HG03108 (cell line): ENCODE measurements at regions not wholly inside any gene's neighbourhood (a gene's known extent, or its start where the extent isn't known, plus 50 kb on each side); places are given as distances from the start of the nearest gene placed in this dataset.

Experiments
- ATAC-seq: cut with Tn5 transposase; IDR thresholded peaks from one replicate; pipeline ENCODE4 v1.9.1; 2021; ENCODE audit warnings: moderate library complexity; ENCODE audit not compliant: unreplicated experiment

DNA sequence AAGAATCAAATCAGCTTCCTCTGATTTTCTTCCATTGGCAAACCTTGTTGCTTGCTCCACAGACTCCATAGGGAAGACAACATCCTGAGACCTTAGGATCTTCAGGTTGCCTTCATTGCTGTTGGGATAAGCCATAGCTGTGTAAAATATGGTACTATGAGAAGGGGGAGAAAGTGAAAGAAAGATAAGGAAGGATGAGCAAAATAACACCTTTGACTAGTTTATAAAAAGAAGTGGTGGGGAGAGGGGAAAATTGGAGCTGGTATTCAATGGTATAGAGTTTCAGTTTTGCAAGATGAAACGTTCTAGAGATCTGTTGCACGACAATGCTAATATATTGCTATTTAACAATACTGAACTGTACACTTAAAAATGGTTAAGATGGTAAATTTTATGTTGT is 180.4 kb upstream of the PHYHIPL start:
- ATAC-seq: no peak

DNA sequence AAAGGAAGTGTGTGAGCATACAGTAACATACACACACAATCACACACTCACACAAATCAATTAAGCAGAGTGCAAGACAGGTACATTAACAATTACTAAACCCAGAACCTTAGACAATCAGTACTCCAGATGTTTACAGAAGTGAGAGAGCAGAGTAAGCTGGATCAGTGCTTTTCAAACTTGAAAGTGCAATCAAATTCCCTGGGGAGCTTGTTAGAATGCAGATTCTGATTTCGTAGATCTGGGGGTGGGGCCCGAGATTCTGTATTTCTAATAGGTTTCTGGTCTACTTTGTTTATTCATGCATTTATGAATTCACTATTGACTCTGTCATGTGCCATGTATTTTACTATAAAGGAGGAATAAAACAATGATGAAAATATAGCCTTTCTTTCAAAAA is 179.6 kb upstream of the PHYHIPL start:
- no peak for ATAC-seq

DNA sequence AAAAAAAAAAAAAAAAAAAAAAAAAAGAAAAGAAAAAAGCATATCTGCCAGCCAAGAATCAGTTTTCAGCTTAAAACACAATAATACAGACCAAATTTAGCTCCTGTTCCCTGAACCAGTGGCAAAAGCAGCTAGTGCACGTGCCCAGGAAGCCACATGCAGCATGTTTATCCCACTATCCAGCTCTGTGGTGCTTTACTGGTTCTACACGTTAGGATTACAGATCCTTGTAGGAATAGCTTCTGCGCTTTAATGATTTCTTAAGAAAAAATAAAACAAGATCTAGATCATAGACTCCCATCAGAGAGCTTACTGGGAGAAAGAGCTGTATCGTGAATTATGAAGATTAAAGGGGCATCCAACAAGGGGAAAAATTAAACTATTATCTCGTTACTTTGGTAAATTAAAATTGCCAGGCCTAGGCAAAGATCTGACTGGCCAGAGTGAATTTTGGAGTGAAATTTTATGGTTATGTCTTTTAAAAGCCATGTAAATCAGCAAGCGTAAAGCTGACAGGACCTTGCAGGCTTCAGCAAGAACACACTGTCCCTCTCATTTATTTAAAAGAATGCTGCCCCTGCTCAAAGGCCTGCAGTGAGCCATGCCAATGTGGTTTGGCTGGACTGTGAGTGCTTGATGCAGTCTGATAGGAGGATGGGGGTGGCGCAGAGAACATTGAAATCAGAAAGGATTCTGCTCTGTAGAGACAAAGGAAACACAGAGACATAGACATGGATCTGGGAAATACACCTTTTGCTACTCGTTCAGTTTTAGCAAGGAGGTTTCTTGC is 177.3 kb upstream of the PHYHIPL start:
- ATAC-seq: no peak

DNA sequence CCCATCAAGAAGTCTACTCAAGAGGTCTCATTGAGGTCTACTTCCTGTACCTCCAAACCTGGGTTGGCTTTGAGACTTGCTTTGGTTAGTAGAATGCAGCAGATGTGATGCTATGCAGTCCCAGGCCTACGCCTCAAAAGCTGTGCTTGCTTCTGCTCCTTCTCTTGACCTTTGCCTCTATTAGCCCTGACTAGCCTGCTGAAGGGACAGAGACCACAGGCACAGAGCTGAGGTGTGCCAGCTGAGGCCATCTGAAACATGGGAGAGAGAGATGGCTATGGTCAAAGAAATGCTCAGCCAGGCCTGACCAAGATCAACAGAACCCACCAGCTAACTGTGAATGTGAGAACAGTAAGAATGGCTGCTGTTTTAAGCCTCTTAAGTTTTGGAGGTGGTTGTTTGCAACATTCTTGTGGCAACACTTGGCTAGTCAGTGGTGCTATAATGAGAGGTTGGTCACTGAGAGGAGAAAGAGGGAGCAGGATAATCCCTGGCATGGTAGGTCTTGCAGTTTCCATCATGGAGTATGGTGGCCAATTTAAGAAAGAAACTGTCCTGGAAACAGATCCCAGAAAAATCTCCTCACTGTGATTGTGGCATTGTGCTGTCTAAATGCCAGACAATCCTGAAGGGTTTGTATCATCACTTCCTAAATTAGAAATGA is 176.1 kb upstream of the PHYHIPL start:
- ATAC-seq: no peak

DNA sequence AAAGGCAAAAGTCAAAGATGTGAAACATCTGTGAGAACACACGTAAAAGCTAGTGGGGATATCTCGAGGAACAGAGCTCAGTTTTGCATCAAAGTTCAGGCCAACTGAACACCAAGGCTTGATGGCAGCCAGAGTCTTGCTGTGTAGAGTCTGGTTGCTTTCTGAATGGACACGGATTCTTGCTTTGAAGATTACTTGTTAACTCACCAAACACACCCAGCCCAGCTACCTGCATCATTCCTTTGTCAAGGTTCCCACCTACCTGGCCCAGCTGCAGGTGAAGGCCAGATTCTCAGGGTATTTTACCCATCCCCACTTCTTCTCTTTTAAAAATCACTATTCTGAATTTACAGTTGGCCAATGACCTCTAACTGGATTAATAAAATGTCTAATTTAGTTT is 174.4 kb upstream of the PHYHIPL start:
- no peak for ATAC-seq

DNA sequence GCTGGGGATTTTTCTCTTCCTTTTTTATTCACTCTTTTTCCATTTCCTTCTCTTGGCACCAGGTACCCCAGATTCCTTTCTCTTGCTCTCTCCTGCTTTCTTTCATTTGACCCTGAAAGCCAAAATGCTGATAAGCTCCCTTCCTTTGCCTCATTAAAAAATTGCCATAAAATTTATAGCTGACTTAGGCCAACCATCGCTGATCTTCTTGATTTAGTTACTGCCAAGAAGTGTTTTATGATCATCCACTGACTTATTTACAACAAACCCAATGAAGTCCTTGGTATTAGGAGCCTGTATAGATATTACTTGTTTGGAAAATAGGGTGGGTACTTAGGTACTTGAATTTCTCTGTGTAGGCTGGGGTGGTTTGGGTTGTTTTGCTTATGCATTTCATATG is 173.2 kb upstream of the PHYHIPL start:
- no peak for ATAC-seq

DNA sequence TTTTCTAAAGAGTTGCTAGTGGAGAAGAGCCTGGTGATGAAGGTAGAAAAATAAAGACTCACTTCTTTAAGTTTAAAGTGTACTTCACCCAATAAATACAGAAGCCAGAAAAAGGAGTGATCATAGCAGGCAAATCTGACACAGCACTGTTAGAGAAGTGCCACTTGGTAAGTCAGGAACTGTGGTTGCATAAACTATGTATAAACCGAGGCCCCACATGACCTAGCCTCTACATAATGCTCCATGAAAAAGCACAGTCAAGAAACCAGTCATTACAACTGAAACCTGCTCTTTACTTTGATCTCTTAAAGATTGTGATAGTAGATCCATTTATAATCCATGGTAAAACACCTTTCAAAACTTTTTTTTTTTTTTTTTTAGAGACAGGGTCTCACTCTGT is 172.1 kb upstream of the PHYHIPL start:
- no peak for ATAC-seq

DNA sequence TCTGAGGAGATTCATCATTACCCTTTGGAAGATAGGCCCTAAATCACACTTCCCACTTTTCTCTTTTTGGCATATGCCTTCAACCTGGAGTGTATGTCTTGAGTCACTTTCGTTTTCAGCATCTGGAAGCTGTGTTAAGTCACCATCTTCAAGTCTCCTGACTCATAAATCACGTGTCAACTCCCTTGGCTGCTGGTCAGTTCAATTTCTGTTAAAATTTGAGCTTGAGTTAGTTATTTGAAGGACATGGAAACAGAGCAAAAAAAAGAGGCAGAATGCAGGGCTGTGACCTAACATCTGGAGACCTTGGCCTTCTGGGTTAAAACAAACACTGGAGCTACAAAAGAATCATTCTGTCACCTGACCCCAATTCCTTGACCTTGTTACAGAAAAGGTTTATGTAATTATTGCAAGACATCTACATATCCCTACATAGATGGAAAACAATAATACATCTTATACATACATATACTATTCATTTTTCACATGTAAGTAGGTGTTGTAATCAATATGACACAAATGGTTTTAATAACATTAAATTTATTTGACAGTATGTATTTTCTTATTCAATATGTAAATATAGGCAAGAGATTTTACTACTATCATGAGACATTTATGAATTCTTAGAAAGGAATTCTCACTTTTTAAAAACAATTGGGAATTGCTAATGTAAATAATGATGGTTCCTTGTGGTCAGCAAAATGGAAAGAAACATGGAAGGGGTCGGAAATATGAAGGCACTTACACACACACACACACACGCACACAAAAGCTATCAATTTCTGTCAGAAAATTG is 169.7 kb upstream of the PHYHIPL start:
- ATAC-seq: no peak

DNA sequence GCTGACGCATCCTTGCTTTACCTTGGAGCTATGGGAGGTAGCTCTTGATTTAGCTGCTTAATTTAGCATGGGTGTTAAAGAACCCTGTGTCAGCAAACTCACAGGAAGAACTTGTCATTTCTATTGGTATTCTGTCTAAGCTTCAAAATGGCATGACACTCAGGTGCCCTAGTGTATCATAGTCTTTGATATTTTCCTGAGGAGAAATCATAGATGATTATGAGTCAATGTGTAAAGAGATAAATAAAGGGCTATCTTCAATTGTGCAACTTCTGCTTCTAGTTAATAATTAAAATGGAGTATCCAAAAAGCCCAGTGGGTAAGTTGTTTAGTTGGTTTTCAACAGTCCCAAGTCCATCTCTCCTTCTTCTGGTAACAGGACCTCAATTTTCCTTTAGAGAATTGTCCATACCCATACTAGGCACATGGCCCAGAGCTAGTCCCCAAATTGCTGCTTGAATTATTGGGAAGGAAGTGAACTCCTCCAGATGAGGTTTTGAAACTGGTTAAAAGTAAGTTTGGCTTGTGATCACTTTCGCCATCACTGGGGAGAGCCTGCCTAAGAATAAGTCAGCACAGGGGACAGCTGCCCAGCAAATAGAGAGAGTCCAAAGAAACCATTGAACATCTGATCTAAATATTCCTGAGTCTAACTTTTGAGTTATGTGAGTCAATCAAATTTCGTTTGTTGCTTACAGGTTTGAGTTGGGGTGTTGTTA is 169.0 kb upstream of the PHYHIPL start:
- no peak for ATAC-seq

DNA sequence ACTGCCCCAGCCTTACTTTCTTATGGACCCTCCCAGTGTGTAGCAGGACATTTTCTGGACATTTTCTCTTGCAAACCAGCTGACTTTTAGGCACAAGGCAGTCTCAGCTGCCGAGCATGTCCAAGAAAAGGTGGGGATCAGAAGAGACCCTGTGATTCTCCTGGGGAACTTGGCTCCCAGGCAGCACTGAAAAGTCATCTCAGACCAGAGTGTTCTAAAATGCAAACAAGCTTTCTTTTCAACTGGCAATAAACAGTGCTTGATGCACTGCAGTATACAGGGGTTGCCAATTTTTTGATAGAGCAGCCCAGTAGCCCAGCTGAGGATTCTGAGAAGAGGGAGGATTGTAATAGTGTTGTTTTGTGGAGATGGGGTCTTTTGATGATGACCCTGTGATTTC is 168.0 kb upstream of the PHYHIPL start:
- ATAC-seq: no peak

DNA sequence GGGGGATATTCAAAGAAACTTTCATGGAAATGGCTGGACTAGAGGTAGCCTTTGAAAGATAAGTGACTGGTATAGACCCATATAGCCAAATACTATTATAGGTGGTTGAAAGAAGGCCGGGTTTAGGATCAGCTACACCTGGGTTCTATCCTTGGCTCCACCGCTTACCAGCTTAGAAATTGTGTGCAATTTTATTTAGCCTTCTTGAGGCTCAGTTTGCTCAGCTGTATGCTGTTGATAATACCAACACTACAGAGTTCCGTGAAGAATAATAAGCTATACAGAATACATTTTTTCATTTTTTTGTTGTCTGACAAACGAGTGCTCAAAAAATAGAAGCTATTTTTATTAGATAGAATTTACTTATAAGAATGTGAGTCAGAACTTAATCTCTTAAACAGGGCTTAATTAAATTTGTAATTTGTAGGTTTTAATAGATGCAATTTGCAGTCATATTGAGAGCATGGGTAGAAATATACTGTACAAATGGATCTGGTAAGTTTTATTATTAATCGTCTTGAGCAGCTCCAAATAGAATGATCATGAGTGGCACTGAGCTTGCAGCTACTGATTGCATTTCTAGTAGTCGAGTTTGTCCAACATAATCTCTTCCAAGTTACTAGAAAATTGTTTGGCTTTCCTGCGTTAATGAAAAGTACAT is 164.3 kb upstream of the PHYHIPL start:
- no peak for ATAC-seq

DNA sequence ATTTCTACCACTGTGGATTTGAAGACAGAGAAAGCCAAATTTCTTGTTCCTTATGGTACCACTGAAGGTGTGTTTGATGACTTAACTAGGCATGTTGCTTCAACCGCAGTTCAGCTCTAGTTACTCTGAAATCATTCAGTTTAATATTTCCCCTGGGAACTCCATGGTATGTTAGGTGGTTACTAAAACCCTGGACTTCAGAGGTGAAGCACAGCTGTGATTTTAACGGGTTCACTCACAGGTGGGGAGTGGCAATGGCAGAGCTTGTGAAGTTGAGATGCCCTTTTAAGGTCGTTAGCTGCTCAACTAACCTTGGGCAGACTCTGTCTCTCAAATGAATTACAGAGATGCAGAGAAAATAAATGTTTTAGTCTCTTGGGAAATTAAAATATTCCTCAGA is 163.6 kb upstream of the PHYHIPL start:
- ATAC-seq: no peak

DNA sequence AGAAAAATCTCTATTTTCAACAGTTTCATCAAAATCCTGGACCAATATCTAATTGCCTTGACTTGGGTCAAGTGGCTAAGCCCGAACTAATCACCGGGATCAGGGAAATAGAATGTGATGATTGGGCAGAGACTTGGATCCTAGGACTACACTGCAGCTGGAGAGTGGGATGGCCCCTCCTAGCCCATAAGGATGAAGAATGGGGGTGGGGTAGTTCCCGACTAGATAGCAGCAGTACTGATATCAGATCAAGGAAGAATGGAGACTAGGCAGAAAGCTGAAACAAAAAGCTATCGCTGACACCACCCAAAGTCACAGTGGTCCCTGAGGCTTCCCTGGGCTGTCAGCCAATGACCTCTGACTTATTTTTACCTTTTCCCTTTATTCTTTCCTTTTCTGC is 160.4 kb upstream of the PHYHIPL start:
- ATAC-seq: no peak

DNA sequence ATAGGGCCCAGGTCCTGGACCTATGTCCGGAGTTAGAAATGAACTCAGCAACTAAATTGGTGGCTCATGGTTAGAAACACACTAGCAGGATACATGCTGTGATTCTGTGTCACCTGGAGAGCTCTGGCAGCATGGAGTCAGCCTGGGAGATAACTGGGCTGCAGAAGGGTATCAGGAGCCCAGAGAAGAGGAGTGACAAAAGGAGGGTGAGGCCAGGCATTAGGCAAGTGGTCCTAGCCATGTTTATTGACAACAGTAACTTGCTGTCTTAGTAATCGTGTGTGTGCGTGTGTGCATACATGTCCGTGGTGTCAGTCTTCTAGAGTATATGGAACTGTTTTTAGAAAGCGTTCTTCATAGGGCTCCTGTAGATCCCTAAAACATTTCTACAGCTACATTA is 157.5 kb upstream of the PHYHIPL start:
- no peak for ATAC-seq

DNA sequence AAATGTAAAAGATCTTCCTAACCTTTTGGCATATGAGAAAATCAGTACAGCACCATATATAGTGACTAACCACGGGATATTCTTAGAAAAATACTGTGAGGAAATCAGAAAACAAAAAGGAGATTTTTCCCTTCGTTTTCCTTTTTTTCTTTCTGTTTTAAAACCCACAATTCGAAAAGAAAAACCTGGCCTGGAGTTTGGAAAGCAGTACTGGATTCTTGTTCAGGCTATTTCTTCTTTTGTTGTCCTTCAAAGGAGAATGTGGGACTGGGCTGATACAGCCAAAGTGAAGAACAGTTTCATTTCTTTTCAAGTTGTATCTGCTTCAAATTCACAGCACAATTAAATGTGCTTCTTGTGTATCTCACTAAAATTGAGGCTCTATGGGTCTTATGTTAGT is 156.8 kb upstream of the PHYHIPL start:
- ATAC-seq: no peak

DNA sequence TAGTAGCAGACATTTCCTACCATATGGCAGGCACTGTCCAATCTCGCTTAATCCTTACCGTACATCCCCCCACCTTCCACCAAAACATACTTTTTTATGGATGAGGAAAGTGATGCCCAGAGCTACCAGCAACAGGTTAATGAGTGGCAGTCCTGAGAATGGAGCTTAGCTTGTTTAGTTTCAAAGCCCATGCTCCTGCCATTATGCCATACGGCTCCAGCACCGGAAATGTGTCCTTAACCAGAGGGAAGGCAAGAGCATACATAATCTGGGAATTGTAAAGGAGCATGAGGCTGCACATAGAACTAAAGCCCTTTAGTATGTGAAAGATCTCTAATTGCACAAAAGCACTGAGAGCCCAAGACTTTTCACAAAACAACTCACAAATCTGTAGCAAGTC is 155.9 kb upstream of the PHYHIPL start:
- ATAC-seq: no peak

DNA sequence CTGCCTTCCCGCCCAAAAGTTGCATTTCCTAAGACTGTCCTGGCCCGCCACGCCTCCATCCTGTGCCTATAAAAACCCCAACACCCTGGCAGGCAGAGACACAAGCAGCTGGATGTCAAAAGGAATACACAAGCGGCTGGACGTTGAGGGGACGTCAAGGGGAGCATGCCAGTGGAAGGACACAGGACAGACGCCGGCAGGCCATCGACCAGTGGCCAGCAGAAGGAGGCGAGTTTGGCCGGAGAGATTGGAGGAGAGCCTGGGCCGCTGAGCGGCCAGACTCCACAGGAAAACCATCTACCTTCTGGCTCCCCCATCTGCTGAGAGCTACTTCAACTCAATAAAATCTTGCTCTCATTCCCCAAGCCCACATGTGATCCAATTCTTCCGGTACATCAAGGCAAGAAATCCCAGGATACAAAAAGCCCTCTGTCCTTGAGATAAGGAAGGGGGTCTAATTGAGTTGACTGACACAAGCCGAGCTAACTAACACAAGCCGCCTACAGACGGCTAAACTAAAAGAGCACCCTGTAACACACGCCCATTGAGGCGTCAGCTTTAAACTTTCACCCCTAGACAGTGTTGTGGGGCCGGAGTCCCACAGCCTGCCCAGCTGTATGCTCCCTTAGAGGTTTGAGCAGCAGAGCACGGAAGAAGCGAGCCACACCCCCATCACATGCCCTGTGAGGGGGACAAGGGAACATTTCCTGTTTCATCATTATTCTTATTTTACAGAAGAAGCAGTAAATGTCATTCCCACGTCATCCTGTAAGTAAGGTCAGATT is 150.3 kb upstream of the PHYHIPL start:
- ATAC-seq: no peak

DNA sequence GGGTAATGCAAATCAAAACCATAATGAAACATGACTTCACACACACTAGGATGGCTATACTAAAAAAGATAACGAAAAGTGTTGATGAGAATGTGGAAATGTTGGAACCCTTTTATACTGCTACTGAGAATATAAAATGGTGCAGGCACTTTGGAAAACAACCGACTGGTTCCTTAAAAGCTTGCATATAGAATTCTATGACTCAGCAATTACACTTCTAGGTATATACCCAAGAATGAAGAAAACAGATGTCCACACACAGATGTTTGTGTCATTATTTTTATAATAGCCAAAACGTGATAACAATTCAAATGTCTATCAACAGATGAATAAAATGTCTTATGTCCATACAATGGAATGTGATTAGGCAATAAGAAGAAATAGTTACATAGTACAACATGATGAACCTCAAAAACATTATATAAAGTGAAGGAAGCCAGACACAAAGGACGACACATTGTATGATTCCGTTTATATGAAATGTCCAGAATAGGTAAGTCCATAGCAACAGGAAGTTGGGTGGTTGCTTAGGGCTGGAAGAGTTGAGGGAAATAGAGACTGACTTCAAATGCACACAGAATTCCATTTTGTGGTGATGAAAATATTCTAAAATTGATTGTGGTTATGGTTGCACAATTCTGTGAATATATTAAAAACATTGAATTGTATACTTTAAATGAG is 148.3 kb upstream of the PHYHIPL start:
- no peak for ATAC-seq

DNA sequence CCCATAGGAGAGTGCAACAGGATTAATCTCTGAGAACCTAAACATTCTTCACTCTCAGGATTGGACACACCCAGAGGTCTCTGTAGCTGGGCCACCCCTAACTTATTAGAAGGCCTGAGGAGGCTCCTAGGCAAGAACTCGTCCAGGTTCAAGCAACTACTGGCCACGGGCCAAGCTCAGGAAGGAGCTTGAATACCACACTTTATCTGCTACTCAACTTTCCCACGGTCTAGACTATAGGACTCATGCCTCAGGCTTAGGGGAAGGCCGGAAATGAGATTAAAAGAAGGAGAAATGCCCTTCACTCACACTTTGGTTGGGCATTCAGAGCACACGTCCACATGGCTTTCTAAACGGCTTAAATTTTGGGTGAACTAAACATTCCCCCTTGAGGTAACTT is 142.8 kb upstream of the PHYHIPL start:
- no peak for ATAC-seq
